HepG2 (cell line): ENCODE measurements at regions not wholly inside any gene's neighbourhood (a gene's known extent, or its start where the extent isn't known, plus 50 kb on each side); places are given as distances from the start of the nearest gene placed in this dataset.

ENCODE experiments used
- ELF1 ChIP-seq: sonication (generic); formaldehyde crosslinking; IDR thresholded peaks from 2 replicates; pipeline ENCODE4 v1.4.0; 2020; ENCODE audit warnings: missing genetic modification reagents
- ESRRA ChIP-seq: sonication (generic); formaldehyde crosslinking; IDR thresholded peaks from 2 replicates; pipeline ENCODE4 v1.5.1; 2020; ENCODE audit warnings: mild to moderate bottlenecking, low read depth, missing genetic modification reagents
- EZH2 ChIP-seq: conservative IDR thresholded peaks from 2 replicates; pipeline ENCODE4 v1.6.1; 2012; ENCODE audit warnings: mild to moderate bottlenecking, low read depth, low read length, moderate library complexity
- HNRNPK ChIP-seq: fragments of 200-400 bp; formaldehyde crosslinking; IDR thresholded peaks from 2 replicates; pipeline ENCODE4 v1.6.1; 2018; ENCODE audit warnings: low read length, low read depth, moderate library complexity, mild to moderate bottlenecking; ENCODE audit not compliant: poor library complexity, severe bottlenecking
- ISL2 ChIP-seq: sonication (generic); formaldehyde crosslinking; IDR thresholded peaks from 2 replicates; pipeline ENCODE4 v1.5.0; 2020; ENCODE audit warnings: missing genetic modification reagents
- KDM2A ChIP-seq: sonication (generic); formaldehyde crosslinking; IDR thresholded peaks from 2 replicates; pipeline ENCODE4 v1.4.0; 2020; ENCODE audit warnings: low read depth, missing genetic modification reagents, borderline replicate concordance
- MLLT10 ChIP-seq: sonication (generic); formaldehyde crosslinking; IDR thresholded peaks from 2 replicates; pipeline ENCODE4 v1.4.0; 2020; ENCODE audit warnings: missing genetic modification reagents
- PHF8 ChIP-seq: sonication (generic); formaldehyde crosslinking; IDR thresholded peaks from 2 replicates; pipeline ENCODE4 v1.5.0; 2020; ENCODE audit warnings: missing genetic modification reagents
- POLR2G ChIP-seq: fragments of 200-400 bp; formaldehyde crosslinking; IDR thresholded peaks from 2 replicates; pipeline ENCODE4 v1.6.1; 2018; ENCODE audit warnings: mild to moderate bottlenecking, low read depth, low read length, moderate library complexity
- SMAD9 ChIP-seq: sonication (generic); formaldehyde crosslinking; IDR thresholded peaks from 2 replicates; pipeline ENCODE4 v1.5.1; 2020; ENCODE audit warnings: mild to moderate bottlenecking, missing genetic modification reagents
- SRF ChIP-seq: IDR thresholded peaks from 2 replicates; pipeline ENCODE4 v1.6.1; 2011; ENCODE audit warnings: mild to moderate bottlenecking, low read depth, low read length, moderate library complexity
- YEATS2 ChIP-seq: sonication (generic); formaldehyde crosslinking; IDR thresholded peaks from 2 replicates; pipeline ENCODE4 v1.4.0; 2020; ENCODE audit warnings: missing genetic modification reagents, borderline replicate concordance
- ZFX ChIP-seq: sonication (generic); formaldehyde crosslinking; IDR thresholded peaks from 2 replicates; pipeline ENCODE4 v1.4.0; 2020; ENCODE audit warnings: mild to moderate bottlenecking, low read depth, missing genetic modification reagents, moderate library complexity
- ZIK1 ChIP-seq: sonication (generic); formaldehyde crosslinking; IDR thresholded peaks from 2 replicates; pipeline ENCODE4 v1.5.0; 2020; ENCODE audit warnings: mild to moderate bottlenecking, low read depth, missing genetic modification reagents, borderline replicate concordance
- ZNF124 ChIP-seq: sonication (generic); formaldehyde crosslinking; IDR thresholded peaks from 2 replicates; pipeline ENCODE4 v1.4.0; 2020; ENCODE audit warnings: missing genetic modification reagents
- ZNF232 ChIP-seq: sonication (generic); formaldehyde crosslinking; IDR thresholded peaks from 2 replicates; pipeline ENCODE4 v1.4.0; 2020; ENCODE audit warnings: missing genetic modification reagents, borderline replicate concordance
- ZNF44 ChIP-seq: sonication (generic); formaldehyde crosslinking; IDR thresholded peaks from 2 replicates; pipeline ENCODE4 v1.5.1; 2020; ENCODE audit warnings: mild to moderate bottlenecking, missing genetic modification reagents
- ZNF556 ChIP-seq: sonication (generic); formaldehyde crosslinking; IDR thresholded peaks from 2 replicates; pipeline ENCODE4 v1.4.0; 2020; ENCODE audit warnings: mild to moderate bottlenecking, missing genetic modification reagents, borderline replicate concordance
- ZNF75D ChIP-seq: sonication (generic); formaldehyde crosslinking; IDR thresholded peaks from 2 replicates; pipeline ENCODE4 v1.8.1; 2023; ENCODE audit warnings: missing genetic modification reagents, mild to moderate bottlenecking, borderline replicate concordance
- TF ChIP-seq, protein P1 (sequence below): IDR thresholded peaks from 2 replicates; pipeline ENCODE4 v1.6.1; 2016; ENCODE audit warnings: missing compliant biosample characterization, missing genetic modification reagents, borderline replicate concordance
- TF ChIP-seq, protein P2 (sequence below): sonication (generic); formaldehyde crosslinking; IDR thresholded peaks from 2 replicates; pipeline ENCODE4 v1.5.0; 2020; ENCODE audit warnings: mild to moderate bottlenecking, missing genetic modification reagents, borderline replicate concordance
- TF ChIP-seq, protein P3 (sequence below): sonication (generic); formaldehyde crosslinking; IDR thresholded peaks from 2 replicates; pipeline ENCODE4 v1.9.0; 2022; ENCODE audit warnings: missing genetic modification reagents, mild to moderate bottlenecking, borderline replicate concordance
- TF ChIP-seq, protein P4 (sequence below): IDR thresholded peaks from 2 replicates; pipeline ENCODE4 v1.6.1; 2016

DNA sequence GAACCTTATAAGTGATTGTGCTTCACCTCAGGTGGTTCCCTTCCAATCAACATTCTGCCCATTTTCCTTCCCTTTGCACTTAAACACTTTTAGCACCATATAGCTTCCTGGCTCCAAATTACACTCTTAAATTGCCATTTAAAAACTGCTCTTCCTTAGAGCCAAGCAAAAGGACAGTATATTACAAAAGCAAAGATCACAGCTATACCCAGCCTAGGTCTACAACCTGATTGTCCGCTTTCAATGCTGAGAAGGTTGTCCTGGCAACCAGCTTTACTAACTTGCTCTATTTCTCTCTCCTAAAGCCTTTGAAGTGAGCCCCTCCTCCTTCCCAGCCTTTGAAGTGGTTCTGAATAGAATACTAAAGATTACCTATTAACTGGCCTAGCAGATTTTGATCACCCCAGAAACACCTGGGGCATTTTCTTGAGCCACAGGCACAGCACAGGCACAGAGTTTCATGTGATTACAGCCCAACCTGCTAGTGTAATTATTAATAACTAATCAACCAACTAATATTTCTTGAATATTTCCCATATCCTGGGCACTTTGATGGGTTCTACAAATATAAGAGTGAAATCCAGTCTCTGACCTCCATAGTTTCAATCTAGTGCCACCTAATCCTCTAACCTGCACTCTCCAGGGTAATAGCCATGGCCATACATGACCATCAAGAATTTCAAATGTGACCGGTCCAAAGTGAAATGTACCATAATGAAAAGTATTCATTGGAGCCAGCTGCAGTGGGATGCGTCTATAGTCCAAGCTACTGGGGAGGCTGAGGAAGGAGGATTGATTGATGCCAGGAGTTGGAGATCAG, 63.6 kb upstream of the TRIM24 start (continued):
- TF ChIP-seq SMAD9 = no peak
- no peak for TF ChIP-seq ZNF232 (CRISPR knock-in tag)
- TF ChIP-seq, protein P1, sequence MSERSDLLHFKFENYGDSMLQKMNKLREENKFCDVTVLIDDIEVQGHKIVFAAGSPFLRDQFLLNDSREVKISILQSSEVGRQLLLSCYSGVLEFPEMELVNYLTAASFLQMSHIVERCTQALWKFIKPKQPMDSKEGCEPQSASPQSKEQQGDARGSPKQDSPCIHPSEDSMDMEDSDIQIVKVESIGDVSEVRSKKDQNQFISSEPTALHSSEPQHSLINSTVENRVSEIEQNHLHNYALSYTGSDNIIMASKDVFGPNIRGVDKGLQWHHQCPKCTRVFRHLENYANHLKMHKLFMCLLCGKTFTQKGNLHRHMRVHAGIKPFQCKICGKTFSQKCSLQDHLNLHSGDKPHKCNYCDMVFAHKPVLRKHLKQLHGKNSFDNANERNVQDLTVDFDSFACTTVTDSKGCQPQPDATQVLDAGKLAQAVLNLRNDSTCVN (CRISPR knock-in tag) = no peak
- peak; percentile 15; the same call in 1 of the 2 replicates for TF ChIP-seq SRF
- no peak for TF ChIP-seq ZNF124 (CRISPR knock-in tag)
- peak; percentile 98 for TF ChIP-seq ISL2
- TF ChIP-seq HNRNPK = no peak
- TF ChIP-seq, protein P2, sequence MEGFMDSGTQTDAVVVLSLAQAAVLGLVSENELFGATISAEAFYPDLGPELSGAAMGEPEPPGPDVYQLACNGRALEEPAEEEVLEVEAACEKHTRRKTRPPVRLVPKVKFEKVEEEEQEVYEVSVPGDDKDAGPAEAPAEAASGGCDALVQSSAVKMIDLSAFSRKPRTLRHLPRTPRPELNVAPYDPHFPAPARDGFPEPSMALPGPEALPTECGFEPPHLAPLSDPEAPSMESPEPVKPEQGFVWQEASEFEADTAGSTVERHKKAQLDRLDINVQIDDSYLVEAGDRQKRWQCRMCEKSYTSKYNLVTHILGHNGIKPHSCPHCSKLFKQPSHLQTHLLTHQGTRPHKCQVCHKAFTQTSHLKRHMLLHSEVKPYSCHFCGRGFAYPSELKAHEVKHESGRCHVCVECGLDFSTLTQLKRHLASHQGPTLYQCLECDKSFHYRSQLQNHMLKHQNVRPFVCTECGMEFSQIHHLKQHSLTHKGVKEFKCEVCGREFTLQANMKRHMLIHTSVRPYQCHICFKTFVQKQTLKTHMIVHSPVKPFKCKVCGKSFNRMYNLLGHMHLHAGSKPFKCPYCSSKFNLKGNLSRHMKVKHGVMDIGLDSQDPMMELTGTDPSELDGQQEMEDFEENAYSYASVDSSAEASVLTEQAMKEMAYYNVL (CRISPR knock-in tag) = no peak
- TF ChIP-seq ESRRA (CRISPR knock-in tag) = 0 out of 2 replicates have a peak, but pooled peaks have one; percentile 3
- TF ChIP-seq KDM2A (CRISPR knock-in tag) = no peak
- TF ChIP-seq, protein P3, sequence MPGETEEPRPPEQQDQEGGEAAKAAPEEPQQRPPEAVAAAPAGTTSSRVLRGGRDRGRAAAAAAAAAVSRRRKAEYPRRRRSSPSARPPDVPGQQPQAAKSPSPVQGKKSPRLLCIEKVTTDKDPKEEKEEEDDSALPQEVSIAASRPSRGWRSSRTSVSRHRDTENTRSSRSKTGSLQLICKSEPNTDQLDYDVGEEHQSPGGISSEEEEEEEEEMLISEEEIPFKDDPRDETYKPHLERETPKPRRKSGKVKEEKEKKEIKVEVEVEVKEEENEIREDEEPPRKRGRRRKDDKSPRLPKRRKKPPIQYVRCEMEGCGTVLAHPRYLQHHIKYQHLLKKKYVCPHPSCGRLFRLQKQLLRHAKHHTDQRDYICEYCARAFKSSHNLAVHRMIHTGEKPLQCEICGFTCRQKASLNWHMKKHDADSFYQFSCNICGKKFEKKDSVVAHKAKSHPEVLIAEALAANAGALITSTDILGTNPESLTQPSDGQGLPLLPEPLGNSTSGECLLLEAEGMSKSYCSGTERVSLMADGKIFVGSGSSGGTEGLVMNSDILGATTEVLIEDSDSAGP = no peak
- TF ChIP-seq, protein P4, sequence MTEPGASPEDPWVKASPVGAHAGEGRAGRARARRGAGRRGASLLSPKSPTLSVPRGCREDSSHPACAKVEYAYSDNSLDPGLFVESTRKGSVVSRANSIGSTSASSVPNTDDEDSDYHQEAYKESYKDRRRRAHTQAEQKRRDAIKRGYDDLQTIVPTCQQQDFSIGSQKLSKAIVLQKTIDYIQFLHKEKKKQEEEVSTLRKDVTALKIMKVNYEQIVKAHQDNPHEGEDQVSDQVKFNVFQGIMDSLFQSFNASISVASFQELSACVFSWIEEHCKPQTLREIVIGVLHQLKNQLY (CRISPR knock-in tag) = peak; percentile 62; the same call in 1 of the 2 replicates
- TF ChIP-seq ZNF44 = no peak
- no peak for TF ChIP-seq MLLT10
- TF ChIP-seq YEATS2 = no peak
- no peak for TF ChIP-seq ZNF75D (CRISPR knock-in tag)
- peak; percentile 76 for TF ChIP-seq POLR2G
- TF ChIP-seq ELF1 (CRISPR knock-in tag) = no peak
- TF ChIP-seq PHF8 (CRISPR knock-in tag) = no peak
- no peak; the same call in 1 of the 2 replicates for TF ChIP-seq ZNF556 (CRISPR knock-in tag)
- no peak for TF ChIP-seq EZH2
- TF ChIP-seq ZFX (CRISPR knock-in tag) = no peak
- no peak for TF ChIP-seq ZIK1 (CRISPR knock-in tag)
